Hippocampal formation (tissue), 2 donors: ENCODE measurements at regions not wholly inside any gene's neighbourhood (a gene's known extent, or its start where the extent isn't known, plus 50 kb on each side); places are given as distances from the start of the nearest gene placed in this dataset.
"Not testable (repeated sequence)": the region's sequence is repeated elsewhere in the genome, so short reads cannot be mapped to it uniquely, and the experiment has no call there.

Source experiments
- DNase-seq, 2 donors: peaks; one replicate each; lab custom pipeline; 2025; lab: John Stamatoyannopoulos, UW

DNA sequence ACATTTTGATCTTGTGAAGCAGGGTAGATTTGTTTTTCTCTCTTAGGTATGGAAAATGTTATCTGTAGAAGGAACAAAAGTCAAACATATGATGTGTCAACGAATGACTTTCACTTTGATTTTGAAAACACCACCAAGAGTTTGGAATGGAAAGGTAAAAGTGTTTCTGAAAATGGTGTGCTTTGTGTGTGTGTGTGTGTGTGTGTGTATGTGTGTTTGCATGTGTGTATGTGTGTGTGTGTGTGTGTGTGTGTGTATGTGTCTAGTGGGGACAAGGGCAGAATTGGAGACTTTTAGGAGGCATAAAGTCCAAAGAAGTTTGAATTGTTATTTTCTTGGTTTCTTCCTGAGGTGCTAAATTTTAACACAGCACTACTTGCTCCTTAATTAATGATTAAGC lies 115.4 kb upstream of the PRKCQ start:
- no peak for DNase-seq

DNA sequence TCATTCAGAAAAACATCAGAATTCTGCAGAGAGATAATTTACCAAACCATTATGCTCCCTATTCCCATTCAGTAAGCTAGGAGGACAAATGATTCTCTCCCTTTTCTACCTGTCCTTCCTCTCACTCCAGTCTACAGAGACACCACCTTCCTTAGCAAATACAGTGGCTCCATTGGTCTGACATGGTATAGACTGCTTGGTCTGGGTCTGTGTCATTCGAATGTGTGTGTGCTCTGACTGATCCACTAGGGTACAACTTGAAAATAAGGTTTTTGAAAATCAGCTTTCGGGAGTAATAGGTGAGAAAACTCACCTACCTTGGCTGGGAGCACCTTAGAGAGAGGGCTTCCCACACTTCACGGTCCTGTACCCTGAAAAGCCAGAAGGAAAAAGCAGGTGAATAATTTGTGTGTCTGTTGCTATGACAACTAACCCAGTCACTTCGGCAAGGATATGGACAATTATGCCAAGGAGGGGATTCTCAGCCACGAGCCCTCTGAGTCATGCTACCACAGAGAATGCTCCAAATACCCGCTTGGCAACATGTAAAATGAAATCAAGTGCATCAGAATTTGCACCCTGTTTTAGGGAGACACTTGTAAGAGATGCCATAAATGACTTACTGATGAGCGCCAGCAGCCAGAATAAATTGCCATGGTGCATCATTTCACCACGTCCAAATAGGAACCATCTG lies 114.5 kb upstream of the PRKCQ start:
- no peak for DNase-seq

DNA sequence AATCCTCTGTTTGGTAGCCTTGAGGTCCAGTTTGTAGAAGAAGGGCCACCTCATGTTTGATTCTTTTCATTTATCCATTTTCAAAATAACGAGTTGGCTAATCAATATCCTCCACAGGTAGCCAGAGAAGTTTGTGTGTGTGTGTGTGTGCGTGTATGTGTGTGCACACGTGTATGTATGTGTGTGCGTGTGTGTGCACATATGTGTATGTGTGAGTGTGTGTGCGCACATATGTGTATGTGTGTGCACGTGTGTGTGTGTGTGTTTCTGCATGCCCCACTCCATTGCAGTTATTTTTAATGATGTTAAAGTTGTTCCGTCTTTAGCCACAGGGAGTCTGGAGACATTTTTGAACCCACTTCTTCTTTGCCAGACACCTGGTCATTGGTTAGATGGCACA lies 112.8 kb upstream of the PRKCQ start:
- no peak for DNase-seq

DNA sequence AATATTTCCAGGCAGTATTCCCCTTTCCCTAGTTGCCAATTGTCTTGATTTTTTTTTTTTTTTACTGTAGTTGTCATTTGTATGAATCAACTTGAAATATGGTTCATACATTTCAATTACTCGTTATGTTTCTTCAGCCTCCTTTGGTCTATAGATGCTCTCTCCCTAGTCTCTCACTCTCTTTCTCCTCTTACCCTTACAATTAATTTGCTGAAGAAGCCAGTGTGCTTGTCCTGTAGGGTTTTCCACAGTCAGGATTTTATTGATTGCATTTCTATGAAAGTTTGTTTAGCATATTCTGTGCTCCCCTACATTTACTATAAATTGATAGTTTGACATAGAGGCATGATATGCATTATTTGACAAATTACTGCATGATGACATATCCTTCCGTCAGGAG lies 112.0 kb upstream of the PRKCQ start:
- DNase-seq = no peak

DNA sequence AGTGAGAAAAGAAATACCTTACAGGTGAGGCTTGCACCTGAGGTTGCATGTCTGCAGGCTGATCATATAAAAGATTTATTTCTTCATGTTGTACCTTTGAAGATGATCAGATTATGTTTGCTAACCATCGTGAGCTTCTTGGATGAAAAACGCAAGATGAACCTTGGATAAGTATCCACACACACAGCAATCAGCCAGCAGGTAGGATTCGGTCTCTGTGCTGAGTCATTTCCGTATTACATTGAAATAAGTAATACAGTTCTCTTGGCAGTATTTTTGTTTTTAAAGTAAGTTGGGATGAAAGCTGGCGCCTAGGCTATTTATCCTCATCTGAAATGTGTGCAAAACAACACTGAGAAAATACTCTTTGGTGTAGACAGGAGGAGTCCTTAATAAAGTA lies 109.0 kb upstream of the PRKCQ start:
- no peak for DNase-seq

DNA sequence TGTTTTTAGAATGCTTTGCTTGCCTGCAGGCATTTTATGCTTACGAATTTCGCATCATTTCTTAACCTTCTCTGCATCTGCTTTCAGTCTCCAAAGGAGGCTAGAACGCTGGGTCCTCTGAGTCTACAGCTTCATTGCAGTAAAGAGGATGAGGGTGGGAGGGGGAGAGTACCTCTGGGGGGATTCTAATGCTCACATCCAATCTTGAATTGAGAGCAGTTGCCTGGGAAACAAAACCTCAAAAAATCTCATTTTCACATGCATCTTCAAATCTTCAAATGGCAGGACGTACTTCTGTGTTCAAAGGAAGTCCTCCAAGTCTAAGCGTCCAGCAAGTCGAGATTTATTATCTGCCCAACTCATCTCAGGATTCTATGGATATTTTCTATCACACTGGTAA lies 100.7 kb upstream of the PRKCQ start:
- DNase-seq = no peak

DNA sequence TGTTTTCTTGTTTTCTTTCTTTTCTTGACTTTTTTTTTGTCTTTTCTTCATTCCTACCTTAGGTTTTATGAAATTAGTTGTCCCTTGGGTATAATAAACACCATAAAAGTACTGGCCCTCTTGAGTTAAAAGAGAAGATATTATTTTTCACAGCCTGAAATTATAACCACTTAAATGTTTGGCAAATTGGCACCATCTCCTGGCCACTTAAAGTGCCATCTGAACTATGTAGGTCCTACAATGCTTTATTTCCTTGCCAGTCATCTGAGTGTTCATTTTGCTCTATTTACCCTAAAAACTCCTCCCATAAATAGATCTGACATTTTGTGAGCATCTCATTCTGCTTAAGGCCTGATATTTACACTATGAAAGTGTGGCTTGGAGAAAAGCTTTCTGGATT lies 98.9 kb upstream of the PRKCQ start:
- no peak for DNase-seq

DNA sequence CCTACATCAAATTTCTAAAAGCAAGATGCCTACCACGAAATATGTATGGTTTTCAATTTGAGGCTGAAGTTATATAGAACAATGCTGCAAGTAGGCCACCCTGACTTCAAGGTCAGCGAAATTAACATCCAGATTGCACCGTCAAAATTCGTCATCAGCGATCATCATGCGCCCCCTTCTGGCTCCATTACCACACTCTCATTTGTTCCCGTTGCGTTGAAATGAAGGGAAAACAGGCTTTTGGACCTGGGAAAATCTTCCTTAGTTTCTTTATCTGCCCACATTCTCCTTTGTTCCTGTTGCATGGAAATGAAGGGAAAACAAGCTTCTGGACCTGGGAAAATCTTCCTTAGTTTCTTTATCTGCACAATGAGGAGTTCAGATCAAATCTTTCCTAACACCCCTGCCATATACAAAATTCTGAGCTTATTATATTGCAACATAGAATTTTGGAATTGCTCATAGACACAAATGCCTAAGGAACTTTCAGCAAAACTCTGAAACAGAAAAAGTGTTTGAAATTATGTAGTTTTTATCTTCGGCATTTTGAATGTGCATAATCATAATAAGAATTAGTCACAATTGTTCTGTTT lies 98.2 kb upstream of the PRKCQ start:
- peak in 1 of 2 donors; percentile 30 for DNase-seq

DNA sequence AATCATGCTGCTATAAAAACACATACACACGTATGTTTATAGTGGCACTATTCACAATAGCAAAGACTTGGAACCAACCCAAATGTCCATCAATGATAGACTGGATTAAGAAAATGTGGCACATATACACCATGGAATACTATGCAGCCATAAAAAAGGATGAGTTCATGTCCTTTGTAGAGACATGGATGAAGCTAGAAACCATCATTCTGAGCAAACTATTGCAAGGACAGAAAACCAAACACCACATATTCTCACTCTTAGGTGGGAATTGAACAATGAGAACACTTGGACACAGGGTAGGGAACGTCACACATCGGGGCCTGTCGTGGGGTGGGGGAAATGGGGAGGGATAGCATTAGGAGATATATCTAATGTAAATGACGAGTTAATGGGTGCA lies 97.1 kb upstream of the PRKCQ start:
- not testable (repeated sequence) for DNase-seq

DNA sequence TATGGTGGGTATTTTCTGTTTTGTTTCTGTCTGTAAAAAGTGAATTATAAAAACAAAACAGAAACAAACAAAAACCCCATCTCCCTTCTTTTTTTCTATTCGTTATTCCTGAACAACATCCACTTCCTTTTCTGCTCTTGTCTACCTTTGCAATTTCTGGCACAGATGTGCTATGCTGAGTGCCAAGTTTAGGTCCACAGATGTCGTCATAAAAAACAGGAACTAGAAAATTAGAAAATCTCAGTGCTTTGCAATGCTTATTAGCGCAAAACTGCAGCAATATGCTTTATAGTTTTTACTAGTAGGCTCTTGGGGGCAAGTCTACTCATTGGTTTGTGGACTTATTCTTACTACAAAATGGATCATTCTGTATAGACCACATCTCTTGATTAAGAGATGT lies 94.2 kb upstream of the PRKCQ start:
- no peak for DNase-seq

DNA sequence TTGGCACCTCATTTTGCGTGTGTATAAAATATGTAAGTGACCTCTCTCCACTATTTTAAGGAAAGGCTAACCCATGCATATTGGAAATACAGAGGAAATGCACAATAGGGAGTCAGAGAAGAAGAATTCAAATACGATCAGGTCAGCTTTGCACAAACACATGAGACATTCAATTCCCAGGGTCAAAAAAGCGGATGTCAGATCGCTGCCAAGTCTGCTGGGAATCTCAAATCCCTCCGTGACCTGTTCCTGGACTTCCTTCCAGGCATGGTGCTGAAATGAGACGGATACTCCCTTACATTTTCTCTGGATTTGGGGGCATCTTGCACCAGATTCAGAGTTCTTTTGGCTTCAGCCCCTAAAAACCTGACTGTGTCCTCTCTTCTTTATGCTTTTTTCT lies 91.9 kb upstream of the PRKCQ start:
- no peak for DNase-seq

DNA sequence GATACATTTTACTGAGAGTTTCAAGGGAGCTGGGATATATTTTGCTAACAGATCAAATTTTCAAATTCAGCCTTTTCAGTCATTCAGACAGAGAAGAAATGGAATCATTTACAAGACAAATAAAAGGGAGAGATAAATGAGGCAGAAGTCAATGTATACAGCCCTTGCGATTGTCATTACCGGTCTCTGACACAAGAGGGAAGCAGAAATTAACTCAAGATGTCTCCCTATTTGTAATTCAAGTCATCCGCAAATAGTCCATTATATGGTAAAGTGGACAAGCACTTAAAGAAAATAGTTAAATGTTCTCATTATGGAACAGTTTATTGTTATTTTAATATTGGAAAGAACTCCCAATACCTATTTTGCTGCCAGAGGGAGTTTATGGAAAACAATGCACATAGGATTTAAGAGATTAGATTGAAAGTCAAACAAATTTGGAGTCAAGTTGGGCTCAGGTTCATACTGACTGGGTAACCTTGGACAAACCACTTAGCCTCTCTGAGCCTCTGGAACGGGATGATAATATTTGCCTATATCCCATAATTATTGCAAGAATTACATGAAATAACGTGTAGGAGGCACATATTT lies 89.3 kb upstream of the PRKCQ start:
- DNase-seq = peak in 1 of 2 donors; percentile 77

DNA sequence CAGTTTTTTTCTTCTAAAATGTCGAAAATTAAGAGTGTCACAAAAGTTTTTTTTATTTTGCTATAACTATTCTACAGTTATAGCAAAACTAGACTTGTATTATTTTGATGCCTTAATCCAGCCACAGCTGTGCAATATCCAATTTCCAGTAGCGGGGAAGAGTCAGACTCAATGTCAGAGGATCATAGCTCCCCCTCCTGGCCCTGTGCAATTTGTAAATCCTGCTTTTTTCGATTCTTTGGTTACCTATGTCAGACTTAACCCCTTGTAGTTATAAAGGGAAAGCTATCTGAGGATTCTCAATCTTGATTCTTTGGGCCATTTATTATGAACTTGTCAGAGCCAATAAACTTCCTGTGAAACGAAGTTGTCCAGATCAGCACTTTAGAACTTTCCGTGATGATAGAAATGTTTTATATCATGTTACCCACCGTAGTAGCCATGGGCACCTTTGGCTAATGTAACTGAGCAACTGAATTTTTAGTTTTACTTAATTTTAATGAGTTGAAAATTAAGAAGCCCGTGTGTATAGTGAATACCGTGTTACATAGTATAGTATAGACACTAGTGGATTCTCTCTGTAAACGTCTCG lies 87.7 kb upstream of the PRKCQ start:
- DNase-seq = peak; percentile 30 to 50

DNA sequence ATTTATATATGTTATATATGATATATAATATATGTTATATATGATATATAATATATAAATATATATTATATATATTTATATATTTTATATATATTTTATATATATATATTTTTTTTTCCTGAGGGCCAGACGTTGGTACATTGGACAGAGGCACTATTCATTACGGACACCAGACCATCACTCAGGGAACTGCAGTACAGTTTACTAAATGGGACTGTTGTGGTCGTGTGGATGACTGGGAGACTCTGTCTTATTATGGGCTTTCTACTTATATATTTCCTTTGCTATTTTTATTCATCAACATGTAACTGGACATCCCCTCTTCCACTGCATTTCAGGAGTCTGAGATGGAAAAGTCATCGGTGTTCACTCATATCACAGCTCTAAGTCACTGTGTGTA lies 87.1 kb upstream of the PRKCQ start:
- no peak for DNase-seq

DNA sequence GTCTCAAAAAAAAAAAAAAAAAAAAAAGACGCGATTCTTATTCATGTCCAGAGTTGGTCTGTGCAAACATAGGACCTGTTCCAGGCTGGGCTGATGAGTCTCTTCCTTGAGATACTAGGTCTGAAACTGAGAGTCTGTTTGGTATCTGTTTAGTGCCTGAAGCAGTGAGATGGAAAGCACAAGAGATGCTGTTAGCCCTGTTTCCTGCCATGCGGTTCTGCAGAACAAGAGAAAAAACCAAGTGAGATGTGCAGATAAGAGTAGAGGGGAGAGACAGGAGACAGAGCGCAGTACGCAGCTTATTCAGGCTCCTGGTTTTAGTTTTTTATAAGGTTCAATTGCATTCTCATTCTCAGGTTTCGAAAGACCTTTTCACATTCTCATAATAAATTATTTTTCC lies 85.8 kb upstream of the PRKCQ start:
- no peak for DNase-seq

DNA sequence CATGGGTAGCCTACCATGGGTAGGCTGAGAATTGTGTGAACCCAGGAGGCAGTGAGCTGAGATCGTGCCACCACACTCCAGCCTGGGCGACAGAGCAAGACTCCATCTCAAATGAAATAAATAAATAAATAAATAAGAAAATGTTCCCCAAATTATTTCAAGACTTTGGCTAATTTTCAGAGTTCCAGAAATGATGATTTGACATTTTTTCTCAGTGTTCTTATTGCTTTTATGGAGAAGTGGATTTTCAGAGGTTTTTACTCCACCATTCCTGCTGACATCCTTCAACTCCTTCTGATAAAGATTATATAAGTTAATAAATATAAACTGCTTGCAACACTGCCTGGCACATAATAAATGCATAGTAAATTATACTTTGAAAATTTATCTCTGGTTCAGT lies 80.4 kb upstream of the PRKCQ start:
- DNase-seq = no peak

DNA sequence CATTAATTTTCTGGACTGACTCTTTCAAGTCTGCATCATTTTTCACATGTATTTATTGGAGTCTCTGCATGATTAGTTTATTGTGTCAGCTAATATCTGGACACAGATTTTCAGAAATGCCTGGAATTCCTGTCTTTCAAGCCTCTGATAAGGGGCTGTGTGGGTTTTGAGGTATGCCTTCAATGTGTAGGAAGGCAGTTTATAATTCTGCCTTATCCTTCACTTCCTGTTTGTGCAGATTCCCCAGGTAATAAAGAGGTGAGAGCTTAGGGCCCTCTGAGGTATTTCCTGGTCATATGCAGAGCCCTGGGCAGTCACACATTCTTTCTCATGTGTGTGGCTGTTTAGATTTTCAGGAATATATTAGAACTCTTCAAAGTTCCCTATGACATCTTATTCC lies 79.4 kb upstream of the PRKCQ start:
- no peak for DNase-seq

DNA sequence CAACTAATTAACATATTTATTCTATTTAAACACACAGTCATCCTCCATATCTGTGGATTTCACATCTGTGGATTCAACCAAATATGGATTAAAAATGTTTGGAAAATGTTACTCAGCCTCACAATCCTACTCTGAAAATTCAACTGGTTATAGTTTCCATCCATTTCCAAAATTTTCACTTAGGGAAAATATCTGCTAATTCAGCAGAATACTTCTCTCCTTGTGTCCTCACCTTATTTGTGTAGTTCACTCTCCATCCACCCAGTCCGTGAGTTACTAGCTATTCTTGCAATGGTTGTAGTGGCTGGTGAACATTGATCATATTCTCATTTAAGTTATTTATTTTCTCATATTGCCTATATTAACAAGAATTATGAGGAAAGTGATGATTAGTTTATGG lies 77.6 kb upstream of the PRKCQ start:
- no peak for DNase-seq

DNA sequence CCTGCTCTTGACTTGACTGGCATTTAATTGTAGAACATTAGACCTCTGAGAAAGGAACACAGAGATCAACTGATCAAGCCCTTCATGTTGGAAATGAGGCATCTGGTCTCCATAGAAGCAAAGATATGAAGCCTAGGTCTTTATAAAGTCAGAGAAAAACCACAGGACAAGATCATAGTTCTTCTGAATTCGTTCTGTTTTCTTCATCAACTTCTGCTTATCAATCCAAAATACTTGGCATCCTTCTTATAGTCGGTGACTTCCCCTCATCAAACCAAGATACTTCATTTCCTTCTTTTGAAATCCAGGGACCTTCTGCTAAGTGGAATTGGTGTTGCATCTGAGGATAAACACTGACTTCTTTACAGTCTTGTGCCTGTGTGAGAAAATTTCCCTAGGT lies 77.1 kb upstream of the PRKCQ start:
- DNase-seq = no peak

DNA sequence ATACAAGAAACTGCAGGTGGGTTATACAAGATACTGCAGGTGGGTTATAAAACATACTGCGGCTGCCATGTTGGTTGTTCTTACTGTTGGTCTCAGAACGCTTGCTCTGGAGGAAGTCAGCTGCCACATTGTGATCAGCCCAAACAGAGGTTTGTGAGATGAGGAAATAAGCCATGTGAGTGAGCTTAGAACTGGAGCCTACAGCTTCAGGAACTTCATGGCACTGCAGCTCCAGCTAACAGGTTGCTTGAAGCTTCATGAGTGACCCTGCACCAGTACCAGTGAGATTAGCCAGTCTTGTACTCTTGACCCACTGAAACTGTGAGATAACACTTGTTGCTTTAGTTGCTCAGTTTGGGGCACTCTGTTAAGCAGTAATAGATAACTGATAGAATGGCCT lies 74.5 kb upstream of the PRKCQ start:
- no peak for DNase-seq

DNA sequence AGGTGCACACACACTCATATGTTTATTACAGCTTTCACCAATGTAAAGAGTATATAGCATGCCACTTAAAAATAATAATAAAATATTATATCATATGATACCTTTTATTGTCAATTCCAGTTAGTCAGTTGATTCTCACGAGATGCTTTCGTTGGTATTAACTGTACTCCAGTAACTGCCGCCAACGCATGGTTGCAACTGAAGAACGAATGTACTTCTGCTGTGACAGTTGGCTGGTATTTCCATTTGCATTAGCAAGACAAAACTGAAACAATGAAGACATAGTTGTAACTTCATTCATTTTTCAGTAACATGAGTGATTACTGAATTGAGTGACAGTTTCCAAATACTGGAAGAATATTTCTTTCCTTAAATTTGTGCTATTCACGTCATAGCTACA lies 70.5 kb upstream of the PRKCQ start:
- DNase-seq = no peak

DNA sequence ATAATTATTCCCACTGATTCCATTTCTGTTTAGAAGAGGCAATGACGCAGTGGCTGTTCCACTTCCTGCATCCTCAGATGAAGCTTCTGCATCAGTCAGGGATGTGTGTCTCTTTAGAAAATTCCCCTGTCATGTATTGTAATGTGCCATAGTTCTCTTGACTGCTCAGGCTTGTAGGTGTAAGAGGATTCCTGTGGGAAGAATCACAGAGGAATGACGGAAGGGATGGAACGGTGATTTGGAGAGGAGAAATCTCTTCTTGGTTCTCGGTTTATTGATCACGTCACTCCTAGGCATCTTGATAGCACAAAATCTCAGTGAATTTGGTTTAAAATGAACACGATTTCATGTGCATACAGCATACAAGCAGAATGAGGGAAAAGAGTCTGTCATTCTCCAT lies 69.8 kb upstream of the PRKCQ start:
- DNase-seq = no peak
